NB4 (cell line): ENCODE measurements at regions not wholly inside any gene's neighbourhood (a gene's known extent, or its start where the extent isn't known, plus 50 kb on each side); places are given as distances from the start of the nearest gene placed in this dataset.

Source experiments
- DNase-seq: peaks from one replicate; pipeline ENCODE4 v3.0.0; 2010; ENCODE audit warnings: low read depth
- H3K4me3 ChIP-seq: one replicate; pipeline ENCODE4 v1.5.1; 2011; ENCODE audit warnings: mild to moderate bottlenecking, low read depth, low read length, moderate library complexity
- MAX ChIP-seq: IDR thresholded peaks from 2 replicates; pipeline ENCODE4 v1.6.1; 2011; ENCODE audit warnings: low read depth, low read length
- MYC ChIP-seq: IDR thresholded peaks from 2 replicates; pipeline ENCODE4 v1.6.1; 2011; ENCODE audit warnings: low read depth, low read length
- POLR2A ChIP-seq: IDR thresholded peaks from 2 replicates; pipeline ENCODE4 v1.6.1; 2011; ENCODE audit warnings: mild to moderate bottlenecking; ENCODE audit not compliant: insufficient read length; ENCODE audit errors: extremely low read depth
- TF ChIP-seq, protein P1 (sequence below): IDR thresholded peaks from one replicate; pipeline ENCODE4 v1.5.1; 2012; ENCODE audit warnings: low read depth, low read length

DNA sequence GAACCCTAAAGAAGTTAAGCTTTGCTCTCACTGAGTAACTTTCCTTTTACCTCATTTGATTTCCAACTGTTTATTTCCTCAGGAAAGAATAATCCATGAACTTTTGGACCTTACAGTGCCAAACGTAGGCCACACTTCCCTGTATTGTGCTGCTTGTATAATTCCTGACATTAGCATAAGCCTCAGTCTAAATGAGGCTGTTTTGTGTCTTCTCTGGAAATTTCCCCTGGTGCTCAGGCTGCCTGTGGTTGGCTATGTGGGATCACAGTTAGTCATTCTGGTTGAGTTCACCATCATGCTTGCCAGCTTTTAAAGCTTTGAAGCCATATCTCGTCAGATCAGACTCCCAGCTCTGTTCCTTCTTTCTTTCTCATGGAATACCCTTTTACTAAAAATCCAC lies 107.0 kb downstream of the FAM76B start:
- DNase-seq, result no peak
- TF ChIP-seq MAX (no peak), MYC (no peak), POLR2A (no peak)
- TF ChIP-seq, protein P1, sequence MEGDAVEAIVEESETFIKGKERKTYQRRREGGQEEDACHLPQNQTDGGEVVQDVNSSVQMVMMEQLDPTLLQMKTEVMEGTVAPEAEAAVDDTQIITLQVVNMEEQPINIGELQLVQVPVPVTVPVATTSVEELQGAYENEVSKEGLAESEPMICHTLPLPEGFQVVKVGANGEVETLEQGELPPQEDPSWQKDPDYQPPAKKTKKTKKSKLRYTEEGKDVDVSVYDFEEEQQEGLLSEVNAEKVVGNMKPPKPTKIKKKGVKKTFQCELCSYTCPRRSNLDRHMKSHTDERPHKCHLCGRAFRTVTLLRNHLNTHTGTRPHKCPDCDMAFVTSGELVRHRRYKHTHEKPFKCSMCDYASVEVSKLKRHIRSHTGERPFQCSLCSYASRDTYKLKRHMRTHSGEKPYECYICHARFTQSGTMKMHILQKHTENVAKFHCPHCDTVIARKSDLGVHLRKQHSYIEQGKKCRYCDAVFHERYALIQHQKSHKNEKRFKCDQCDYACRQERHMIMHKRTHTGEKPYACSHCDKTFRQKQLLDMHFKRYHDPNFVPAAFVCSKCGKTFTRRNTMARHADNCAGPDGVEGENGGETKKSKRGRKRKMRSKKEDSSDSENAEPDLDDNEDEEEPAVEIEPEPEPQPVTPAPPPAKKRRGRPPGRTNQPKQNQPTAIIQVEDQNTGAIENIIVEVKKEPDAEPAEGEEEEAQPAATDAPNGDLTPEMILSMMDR, result no peak

DNA sequence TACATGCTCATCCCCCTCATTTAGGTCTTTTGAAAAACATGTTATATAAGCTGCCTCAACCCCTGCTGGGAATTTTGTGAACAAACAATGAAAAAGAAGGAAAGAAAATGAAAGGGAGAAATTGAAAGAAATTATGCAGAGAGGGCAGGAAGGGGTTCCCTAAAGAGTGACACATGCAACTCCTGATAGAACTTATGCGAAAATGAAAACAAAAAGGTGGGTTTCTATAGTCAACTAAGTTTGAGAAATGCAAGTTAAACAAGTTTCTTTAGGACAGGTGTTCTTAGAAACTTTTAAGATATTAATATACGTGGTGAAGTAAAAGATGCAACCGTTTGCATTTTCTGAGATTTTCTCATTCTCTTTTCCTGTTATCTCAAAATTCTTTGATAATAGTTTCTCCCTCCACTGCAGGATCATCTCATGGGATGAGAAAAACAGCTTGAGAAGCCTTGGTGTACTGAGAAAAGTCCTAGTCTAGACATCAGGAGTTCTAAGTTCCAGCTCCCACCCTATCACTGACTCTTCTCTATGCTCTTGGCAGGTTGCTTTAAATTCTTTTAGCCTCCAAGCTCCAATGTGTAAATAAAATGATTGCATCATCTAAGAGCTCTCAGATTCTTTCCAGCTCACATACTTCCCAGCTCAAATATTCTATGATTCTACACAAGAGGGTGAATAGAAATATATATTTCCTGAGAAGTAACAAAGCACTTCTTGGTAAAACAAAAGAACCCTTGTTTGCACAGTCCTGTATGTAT lies 109.2 kb downstream of the FAM76B start:
- no peak for DNase-seq
- no peak overlapping the region for H3K4me3 ChIP-seq
- TF ChIP-seq, protein P1, result no peak
- TF ChIP-seq MYC (no peak), POLR2A (no peak), MAX (no peak)

More for the DNA sequence above, 107.0 kb downstream of the FAM76B start:
- H3K4me3 ChIP-seq, result no peak overlapping the region

DNA sequence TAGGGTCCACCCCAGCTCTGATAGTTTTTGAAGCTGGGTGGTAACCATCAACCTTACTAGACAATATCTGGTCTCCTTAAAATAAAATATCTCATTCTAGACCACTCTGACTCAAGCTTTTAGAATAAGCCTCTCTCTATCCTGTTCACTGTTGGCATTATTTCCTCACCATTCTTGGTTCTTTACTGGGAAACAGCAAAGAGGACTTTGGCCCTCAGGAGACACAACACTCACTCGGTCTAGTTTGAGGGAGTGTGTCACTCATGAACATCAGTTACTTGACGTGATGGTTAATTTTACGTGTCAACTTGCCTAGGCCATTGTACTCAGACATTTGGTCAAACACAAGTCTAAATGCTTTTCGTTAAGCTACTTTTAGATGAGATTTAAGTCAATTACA lies 110.6 kb downstream of the FAM76B start:
- H3K4me3 ChIP-seq, result no peak overlapping the region
- TF ChIP-seq POLR2A, result no peak
- TF ChIP-seq, protein P1, result no peak
- TF ChIP-seq MYC, result no peak
- no peak for TF ChIP-seq MAX

DNA sequence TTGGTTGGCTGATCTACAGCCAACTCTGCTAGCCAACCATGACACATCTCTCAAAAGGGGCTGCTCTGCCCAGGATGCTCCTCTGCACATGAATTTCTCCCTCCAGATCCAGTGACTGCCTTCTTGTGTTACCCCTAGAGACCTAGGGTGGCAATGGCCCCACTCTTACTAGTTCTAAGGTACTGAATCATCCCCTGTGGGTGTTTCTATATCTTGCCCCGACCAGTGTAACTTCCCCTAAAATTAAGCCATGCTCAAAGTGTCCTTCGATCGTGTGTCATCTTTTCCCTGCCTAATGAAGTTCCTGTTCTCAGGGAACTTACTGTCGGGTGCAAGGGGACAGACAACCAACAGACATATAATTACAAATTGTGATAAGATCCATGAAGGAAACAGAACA lies 113.3 kb downstream of the FAM76B start:
- peak; percentile 18 for DNase-seq
- no peak overlapping the region for H3K4me3 ChIP-seq
- TF ChIP-seq, protein P1, result no peak
- TF ChIP-seq POLR2A, result no peak
- TF ChIP-seq MYC, result no peak
- no peak for TF ChIP-seq MAX

More for the DNA sequence above, 110.6 kb downstream of the FAM76B start:
- DNase-seq, result no peak

GRCh38 chr11:95675585-95675984 lies 114.0 kb downstream of the FAM76B start:
- TF ChIP-seq POLR2A (no peak), MYC (no peak), MAX (no peak)
- TF ChIP-seq, protein P1, result no peak
- DNase-seq, result no peak

More at GRCh38 chr11:95675585-95675984, 114.0 kb downstream of the FAM76B start:
- no peak overlapping the region for H3K4me3 ChIP-seq
